Fibroblast of the aortic adventitia (primary cell): ENCODE measurements at regions not wholly inside any gene's neighbourhood (a gene's known extent, or its start where the extent isn't known, plus 50 kb on each side); places are given as distances from the start of the nearest gene placed in this dataset.

ENCODE experiments used
- DNase-seq: peaks from one replicate; pipeline ENCODE4 v3.0.0-alpha.2; 2010; ENCODE audit warnings: low read depth
- H3K4me3 ChIP-seq: 2 replicates; pipeline ENCODE4 v1.5.1; 2011; ENCODE audit warnings: low read depth, mild to moderate bottlenecking, control low read depth, low read length, moderate library complexity
- TF ChIP-seq, protein P1 (sequence below): IDR thresholded peaks from 2 replicates; pipeline ENCODE4 v1.5.1; 2011; ENCODE audit warnings: mild to moderate bottlenecking, low read length, control low read depth, inconsistent platforms; ENCODE audit not compliant: insufficient read depth

DNA sequence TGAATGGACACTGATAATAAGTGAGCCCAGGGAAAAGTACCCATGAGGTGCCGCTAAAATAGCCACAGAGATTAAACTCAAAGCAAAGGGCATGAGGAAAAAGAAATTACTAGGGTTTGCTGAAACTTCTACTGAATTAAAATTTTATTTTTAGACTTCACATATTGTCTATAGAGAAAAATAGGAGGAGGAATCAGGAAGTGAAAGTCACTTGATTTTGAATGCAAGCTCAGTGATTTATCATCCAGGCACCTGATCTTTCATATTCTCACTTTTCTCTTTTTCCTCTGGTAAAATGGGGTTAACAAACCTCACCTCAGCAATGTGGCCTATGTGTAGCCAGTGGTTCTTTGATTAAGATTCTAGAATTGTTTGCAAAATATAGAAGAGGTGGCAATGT, 479.8 kb downstream of the BCL11B start:
- H3K4me3 ChIP-seq = no peak overlapping the region
- TF ChIP-seq, protein P1, sequence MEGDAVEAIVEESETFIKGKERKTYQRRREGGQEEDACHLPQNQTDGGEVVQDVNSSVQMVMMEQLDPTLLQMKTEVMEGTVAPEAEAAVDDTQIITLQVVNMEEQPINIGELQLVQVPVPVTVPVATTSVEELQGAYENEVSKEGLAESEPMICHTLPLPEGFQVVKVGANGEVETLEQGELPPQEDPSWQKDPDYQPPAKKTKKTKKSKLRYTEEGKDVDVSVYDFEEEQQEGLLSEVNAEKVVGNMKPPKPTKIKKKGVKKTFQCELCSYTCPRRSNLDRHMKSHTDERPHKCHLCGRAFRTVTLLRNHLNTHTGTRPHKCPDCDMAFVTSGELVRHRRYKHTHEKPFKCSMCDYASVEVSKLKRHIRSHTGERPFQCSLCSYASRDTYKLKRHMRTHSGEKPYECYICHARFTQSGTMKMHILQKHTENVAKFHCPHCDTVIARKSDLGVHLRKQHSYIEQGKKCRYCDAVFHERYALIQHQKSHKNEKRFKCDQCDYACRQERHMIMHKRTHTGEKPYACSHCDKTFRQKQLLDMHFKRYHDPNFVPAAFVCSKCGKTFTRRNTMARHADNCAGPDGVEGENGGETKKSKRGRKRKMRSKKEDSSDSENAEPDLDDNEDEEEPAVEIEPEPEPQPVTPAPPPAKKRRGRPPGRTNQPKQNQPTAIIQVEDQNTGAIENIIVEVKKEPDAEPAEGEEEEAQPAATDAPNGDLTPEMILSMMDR = no peak
- DNase-seq = no peak

- no peak for DNase-seq
- no peak overlapping the region for H3K4me3 ChIP-seq
- TF ChIP-seq, protein P1 = no peak
Measured at GRCh38 chr14:98798099-98798498, 473.9 kb downstream of the BCL11B start.

DNA sequence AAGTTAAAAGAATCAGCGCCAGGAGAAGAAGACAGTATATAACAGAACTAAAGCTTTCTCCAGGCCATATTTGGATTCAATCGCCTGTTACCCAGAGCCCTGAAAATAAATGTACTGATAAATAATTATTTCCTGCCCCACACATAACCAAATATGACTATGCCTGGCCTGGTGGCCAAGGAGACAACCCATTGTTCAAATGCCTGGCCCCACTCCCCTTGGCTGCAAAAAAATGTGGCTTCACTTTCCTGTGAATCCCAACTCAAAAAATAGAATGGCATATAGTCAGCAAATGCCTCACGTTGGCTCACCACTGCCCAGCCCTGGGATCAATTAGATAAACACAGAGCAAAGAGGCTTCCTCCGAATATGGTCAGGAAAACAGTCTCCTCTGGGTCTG, 472.1 kb downstream of the BCL11B start:
- TF ChIP-seq, protein P1 = no peak
- no peak overlapping the region for H3K4me3 ChIP-seq
- DNase-seq = no peak

- H3K4me3 ChIP-seq = no peak overlapping the region
- TF ChIP-seq, protein P1 = no peak
- no peak for DNase-seq
Measured at GRCh38 chr14:98802044-98802443, 470.0 kb downstream of the BCL11B start.

DNA sequence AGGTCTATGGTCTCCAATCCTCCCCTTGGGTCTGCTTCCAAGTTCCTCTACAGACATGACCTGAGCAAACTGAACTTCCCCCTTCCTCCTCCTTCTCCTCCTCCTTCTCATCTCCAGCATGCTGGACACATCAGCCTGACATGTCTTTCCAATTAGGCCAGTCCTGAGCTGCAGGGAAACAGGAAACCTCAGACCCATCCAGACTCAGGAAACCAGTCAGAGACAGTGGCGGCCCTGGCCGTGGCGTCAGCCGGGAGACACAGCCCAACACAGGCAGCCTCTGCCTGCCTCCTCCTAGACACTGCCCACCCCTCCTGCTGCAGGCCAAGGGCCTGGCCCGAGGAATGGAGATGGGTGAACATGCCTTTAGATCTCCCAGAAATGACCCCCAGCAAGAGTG, 468.8 kb downstream of the BCL11B start:
- no peak for DNase-seq
- no peak overlapping the region for H3K4me3 ChIP-seq
- TF ChIP-seq, protein P1 = no peak

GRCh38 chr14:98808494-98809407, 463.2 kb downstream of the BCL11B start:
- no peak for DNase-seq
- TF ChIP-seq, protein P1 = no peak
- no peak overlapping the region for H3K4me3 ChIP-seq
